ENCODE measurements at regions not wholly inside any gene's neighbourhood (a gene's known extent, or its start where the extent isn't known, plus 50 kb on each side); places are given as distances from the start of the nearest gene placed in this dataset.

DNA sequence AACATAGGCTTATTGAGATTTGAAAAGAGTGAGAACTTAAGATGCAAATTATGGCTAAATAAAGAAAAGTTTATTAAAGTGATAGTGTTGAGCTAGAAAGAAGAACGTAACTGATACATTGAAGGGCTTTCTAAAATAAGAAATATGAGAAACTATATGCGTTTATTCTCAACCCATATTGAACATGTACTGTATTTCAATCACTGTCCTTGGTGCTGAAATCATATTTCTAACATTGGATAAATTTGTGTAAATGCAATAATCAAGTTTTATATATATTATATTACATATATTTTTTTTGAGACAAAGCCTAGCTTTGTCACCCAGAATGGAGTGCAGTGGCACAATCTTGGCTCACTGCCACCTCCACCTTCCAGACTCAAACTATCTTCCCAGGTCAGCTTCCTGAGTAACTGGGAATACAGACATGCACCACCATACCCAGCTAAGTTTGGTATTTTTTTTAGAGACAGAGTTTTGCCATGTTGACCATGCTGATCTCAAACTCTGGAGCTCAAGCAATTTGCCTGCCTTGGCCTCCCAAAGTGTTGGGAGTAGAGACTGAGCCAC is 1065.8 kb downstream of the REEP3 start:
- peak in 1 of 2 donors; percentile 5 for DNase-seq (ENCODE audit: low read depth in 2 of 2)
- TF ChIP-seq, protein P1, sequence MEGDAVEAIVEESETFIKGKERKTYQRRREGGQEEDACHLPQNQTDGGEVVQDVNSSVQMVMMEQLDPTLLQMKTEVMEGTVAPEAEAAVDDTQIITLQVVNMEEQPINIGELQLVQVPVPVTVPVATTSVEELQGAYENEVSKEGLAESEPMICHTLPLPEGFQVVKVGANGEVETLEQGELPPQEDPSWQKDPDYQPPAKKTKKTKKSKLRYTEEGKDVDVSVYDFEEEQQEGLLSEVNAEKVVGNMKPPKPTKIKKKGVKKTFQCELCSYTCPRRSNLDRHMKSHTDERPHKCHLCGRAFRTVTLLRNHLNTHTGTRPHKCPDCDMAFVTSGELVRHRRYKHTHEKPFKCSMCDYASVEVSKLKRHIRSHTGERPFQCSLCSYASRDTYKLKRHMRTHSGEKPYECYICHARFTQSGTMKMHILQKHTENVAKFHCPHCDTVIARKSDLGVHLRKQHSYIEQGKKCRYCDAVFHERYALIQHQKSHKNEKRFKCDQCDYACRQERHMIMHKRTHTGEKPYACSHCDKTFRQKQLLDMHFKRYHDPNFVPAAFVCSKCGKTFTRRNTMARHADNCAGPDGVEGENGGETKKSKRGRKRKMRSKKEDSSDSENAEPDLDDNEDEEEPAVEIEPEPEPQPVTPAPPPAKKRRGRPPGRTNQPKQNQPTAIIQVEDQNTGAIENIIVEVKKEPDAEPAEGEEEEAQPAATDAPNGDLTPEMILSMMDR (IDR thresholded peaks at IDR 0.05; ENCODE audit: low read depth, low read length): no peak

DNA sequence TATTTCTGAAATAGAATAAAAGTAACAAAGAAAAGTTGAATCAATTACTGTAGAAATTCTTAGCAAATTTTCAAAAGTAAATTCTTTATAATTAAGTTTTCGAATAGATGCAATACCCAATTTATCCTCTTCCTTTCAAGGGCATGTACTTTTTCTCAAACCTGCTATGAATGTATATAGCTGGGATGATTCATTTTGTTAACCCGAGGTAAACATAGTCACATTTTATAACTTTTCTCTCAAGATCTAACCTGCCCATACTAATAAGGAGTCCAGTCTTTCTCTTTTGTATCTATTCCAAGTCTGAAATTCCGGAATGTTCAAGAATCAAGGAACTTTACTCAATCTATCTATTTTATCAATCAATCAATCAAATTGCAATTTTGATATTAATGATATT is 1072.9 kb downstream of the REEP3 start:
- TF ChIP-seq, protein P1 (IDR thresholded peaks at IDR 0.05; ENCODE audit: low read depth, low read length): no peak
- no peak overlapping the region for H3K4me3 ChIP-seq (replicated peaks in 1 of 2; ENCODE audit: low read depth in 2 of 2, low read length in 2 of 2)
- no peak for DNase-seq (ENCODE audit: low read depth in 2 of 2)

More for the DNA sequence above, 1065.8 kb downstream of the REEP3 start:
- no peak overlapping the region for H3K4me3 ChIP-seq (replicated peaks in 1 of 2; ENCODE audit: low read depth in 2 of 2, low read length in 2 of 2)

DNA sequence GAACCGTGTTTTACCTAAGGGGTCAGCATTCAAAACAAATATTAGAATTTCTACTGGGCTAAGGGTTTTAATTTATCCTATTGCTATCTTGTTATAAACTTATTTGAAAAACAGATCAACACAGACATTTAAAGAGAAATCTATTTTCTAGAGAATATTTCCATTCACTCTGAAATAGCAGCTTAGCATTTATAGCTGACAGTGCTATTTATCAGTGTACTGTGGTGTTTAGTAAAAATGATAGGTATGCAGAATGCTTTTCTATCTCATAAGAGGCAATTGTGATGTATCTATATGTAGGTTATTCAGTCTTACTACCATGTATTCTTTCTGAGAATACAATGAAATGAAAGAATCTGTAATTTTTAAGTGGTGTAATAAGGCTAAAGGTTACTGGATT is 1077.4 kb downstream of the REEP3 start:
- DNase-seq (ENCODE audit: low read depth in 2 of 2): no peak
- H3K4me3 ChIP-seq (replicated peaks in 1 of 2; ENCODE audit: low read depth in 2 of 2, low read length in 2 of 2): no peak overlapping the region
- TF ChIP-seq, protein P1 (IDR thresholded peaks at IDR 0.05; ENCODE audit: low read depth, low read length): no peak

DNA sequence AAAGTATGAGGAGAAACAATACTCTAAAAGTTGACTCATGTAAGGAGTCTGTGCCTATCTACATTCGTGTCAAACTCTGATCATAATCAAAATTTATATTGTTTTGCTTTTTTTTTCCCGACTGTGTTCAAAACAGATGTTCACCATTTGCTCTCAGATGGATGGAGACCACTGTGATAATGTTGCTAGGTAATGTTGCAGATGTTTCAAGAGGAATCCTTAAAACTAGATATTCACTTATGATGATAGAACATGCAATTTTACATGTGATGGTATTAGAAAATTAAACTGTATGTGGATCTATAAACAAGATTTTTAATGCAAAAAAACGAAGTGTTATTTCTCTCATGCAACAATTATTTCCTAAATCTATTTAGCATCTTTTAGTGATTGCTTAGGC is 1080.1 kb downstream of the REEP3 start:
- TF ChIP-seq, protein P1 (IDR thresholded peaks at IDR 0.05; ENCODE audit: low read depth, low read length): no peak
- no peak overlapping the region for H3K4me3 ChIP-seq (replicated peaks in 1 of 2; ENCODE audit: low read depth in 2 of 2, low read length in 2 of 2)
- DNase-seq (ENCODE audit: low read depth in 2 of 2): no peak

DNA sequence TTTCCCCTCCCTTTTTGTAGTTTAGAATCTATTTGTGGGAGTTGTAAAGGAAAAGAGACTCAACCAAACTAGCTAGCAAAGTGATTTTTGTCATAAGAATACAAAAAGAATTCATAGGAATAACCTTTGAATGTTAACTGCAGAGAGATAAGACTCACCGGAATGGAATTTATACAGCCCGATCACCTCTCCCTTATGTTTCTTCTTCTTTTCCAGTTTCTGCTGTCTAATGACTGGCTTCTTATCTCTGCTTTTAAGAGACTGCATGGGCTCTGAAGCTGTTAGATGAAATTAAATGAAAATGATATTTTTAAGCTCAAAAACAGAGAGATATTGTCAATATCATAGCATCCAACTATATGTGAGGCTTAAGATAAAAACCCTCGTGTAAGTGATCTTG is 1095.9 kb downstream of the REEP3 start:
- DNase-seq (ENCODE audit: low read depth in 2 of 2): no peak
- no peak overlapping the region for H3K4me3 ChIP-seq (replicated peaks in 1 of 2; ENCODE audit: low read depth in 2 of 2, low read length in 2 of 2)
- TF ChIP-seq, protein P1 (IDR thresholded peaks at IDR 0.05; ENCODE audit: low read depth, low read length): no peak

DNA sequence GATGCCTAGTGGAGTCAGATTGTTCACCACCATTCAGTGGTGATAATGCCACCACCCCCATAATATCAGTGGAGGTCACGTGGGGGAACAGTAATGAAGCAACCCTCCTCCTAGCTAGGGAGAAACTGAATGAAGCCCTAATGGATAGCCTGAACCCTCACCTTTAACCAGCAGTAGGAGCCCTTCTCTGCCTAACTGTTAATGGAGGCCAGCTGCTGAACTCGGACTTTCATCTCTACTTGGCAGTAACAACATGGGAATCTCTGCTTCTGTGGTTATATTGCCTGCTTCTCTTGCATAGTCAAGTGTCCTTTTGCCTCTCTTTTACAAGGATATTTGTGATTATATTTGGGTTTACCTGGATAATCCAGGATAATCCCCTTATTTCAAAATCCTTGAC is 1097.9 kb downstream of the REEP3 start:
- no peak for DNase-seq (ENCODE audit: low read depth in 2 of 2)

More for the DNA sequence above, 1097.9 kb downstream of the REEP3 start:
- TF ChIP-seq, protein P1 (IDR thresholded peaks at IDR 0.05; ENCODE audit: low read depth, low read length): no peak
- H3K4me3 ChIP-seq (replicated peaks in 1 of 2; ENCODE audit: low read depth in 2 of 2, low read length in 2 of 2): no peak overlapping the region
